ENCODE measurements at regions not wholly inside any gene's neighbourhood (a gene's known extent, or its start where the extent isn't known, plus 50 kb on each side); places are given as distances from the start of the nearest gene placed in this dataset.

DNA sequence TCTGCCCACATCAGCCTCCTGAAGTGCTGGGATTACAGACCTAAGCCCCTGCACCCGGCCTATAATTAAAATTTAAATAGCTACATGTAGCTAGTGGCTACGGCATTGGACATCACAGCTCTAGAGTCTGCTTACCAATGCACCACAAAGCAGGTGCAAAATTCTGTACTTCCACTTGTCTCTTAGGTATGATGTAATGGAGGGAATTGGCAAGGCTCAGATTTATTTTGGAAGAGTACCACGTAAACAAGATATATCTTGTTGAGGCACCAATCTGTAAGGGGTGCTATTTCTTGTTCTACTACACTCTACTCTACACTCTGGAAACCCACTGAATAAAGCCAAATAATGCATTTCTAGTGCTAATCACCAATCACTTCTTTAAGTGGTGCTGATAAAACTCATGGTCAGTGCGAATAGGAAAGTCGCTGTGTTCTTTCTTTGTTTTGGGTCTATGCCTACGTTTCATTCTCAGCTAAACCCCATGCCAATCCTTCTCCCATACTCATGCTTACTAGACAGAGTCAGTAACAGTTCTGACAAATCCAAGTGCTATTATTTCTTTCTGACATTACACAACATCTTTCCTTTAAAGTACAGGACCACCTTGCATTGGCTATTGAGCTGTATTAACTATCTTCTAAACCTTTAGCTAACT, 92.3 kb downstream of the GC start:
- no peaks in the 10 kb centered on the region for H4K20me1 ChIP-seq (ENCODE audit: insufficient read depth, low read length)
- H3K4me3 ChIP-seq (ENCODE audit: insufficient read depth, low read length) = no peak overlapping the region
- no peak for TF ChIP-seq CTCF (IDR thresholded peaks at IDR 0.05; ENCODE audit: extremely low read depth, low read depth, low read length)
- DNase-seq (ENCODE audit: insufficient read length, low spot score, missing footprints) = no peak
- H3K79me2 ChIP-seq (ENCODE audit: insufficient read depth, low read length) = no peaks in the 10 kb centered on the region
- no peaks in the 10 kb centered on the region for H3K9me3 ChIP-seq (ENCODE audit: low read depth, low read length)
- no peak overlapping the region for H3K4me2 ChIP-seq (ENCODE audit: insufficient read depth, low read length)
- H2AFZ ChIP-seq (ENCODE audit: low read length) = no peak overlapping the region
- no peaks in the 10 kb centered on the region for H3K36me3 ChIP-seq (ENCODE audit: insufficient read depth, low read length)
- H3K27ac ChIP-seq (ENCODE audit: low read depth, low read length) = no peak overlapping the region
- H3K27me3 ChIP-seq (ENCODE audit: insufficient read depth, low read length) = peaks cover 9% of the 10 kb centered on the region
- no peaks in the 10 kb centered on the region for H3K4me1 ChIP-seq (ENCODE audit: insufficient read depth, low read length)

DNA sequence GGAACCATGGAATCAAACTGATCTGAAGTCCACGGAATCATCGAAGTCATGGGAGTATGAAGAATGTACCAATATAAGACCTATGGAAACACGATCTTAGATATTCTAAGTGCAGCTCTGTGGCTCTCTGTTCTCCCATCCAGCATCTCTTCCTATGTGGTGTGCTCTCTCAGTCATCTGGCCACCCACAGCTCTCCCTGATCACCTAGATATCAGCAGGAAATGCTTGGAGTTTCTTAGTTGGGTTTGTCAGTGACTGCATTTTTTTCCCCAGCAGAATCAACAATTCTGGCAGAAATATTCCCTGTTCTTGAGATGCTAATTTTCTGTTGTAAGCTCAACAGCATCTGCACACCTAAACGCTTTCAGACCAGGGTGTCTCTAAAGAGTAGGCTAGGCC, 94.1 kb downstream of the GC start:
- Histone ChIP-seq H3K4me2 (ENCODE audit: insufficient read depth, low read length) (no peak overlapping the region), H3K79me2 (ENCODE audit: insufficient read depth, low read length) (no peaks in the 10 kb centered on the region), H4K20me1 (ENCODE audit: insufficient read depth, low read length) (no peaks in the 10 kb centered on the region), H3K27me3 (ENCODE audit: insufficient read depth, low read length) (peaks cover 3% of the 10 kb centered on the region), H3K4me1 (ENCODE audit: insufficient read depth, low read length) (no peaks in the 10 kb centered on the region), H3K9me3 (ENCODE audit: low read depth, low read length) (no peaks in the 10 kb centered on the region), H3K36me3 (ENCODE audit: insufficient read depth, low read length) (no peaks in the 10 kb centered on the region), H2AFZ (ENCODE audit: low read length) (no peak overlapping the region), H3K27ac (ENCODE audit: low read depth, low read length) (no peak overlapping the region), H3K4me3 (ENCODE audit: insufficient read depth, low read length) (no peak overlapping the region)
- no peak for DNase-seq (ENCODE audit: insufficient read length, low spot score, missing footprints)
- TF ChIP-seq CTCF (IDR thresholded peaks at IDR 0.05; ENCODE audit: extremely low read depth, low read depth, low read length) = no peak

- Histone ChIP-seq H3K4me3 (ENCODE audit: insufficient read depth, low read length) (no peak overlapping the region), H3K27me3 (ENCODE audit: insufficient read depth, low read length) (peaks cover 3% of the 10 kb centered on the region), H3K4me1 (ENCODE audit: insufficient read depth, low read length) (no peaks in the 10 kb centered on the region), H3K36me3 (ENCODE audit: insufficient read depth, low read length) (no peaks in the 10 kb centered on the region), H3K4me2 (ENCODE audit: insufficient read depth, low read length) (no peak overlapping the region), H3K9me3 (ENCODE audit: low read depth, low read length) (no peaks in the 10 kb centered on the region), H2AFZ (ENCODE audit: low read length) (no peak overlapping the region), H3K79me2 (ENCODE audit: insufficient read depth, low read length) (no peaks in the 10 kb centered on the region), H4K20me1 (ENCODE audit: insufficient read depth, low read length) (no peaks in the 10 kb centered on the region), H3K27ac (ENCODE audit: low read depth, low read length) (no peak overlapping the region)
- TF ChIP-seq CTCF (IDR thresholded peaks at IDR 0.05; ENCODE audit: extremely low read depth, low read depth, low read length) = no peak
- no peak for DNase-seq (ENCODE audit: insufficient read length, low spot score, missing footprints)
These were observed 96.8 kb downstream of the GC start for GRCh38 chr4:71687056-71687455.

- Histone ChIP-seq H3K79me2 (ENCODE audit: insufficient read depth, low read length) (no peaks in the 10 kb centered on the region), H4K20me1 (ENCODE audit: insufficient read depth, low read length) (no peaks in the 10 kb centered on the region), H3K4me1 (ENCODE audit: insufficient read depth, low read length) (peaks cover 2% of the 10 kb centered on the region), H2AFZ (ENCODE audit: low read length) (no peak overlapping the region), H3K4me2 (ENCODE audit: insufficient read depth, low read length) (no peak overlapping the region), H3K27me3 (ENCODE audit: insufficient read depth, low read length) (peaks cover 3% of the 10 kb centered on the region), H3K27ac (ENCODE audit: low read depth, low read length) (no peak overlapping the region), H3K36me3 (ENCODE audit: insufficient read depth, low read length) (no peaks in the 10 kb centered on the region), H3K4me3 (ENCODE audit: insufficient read depth, low read length) (no peak overlapping the region), H3K9me3 (ENCODE audit: low read depth, low read length) (no peaks in the 10 kb centered on the region)
- DNase-seq (ENCODE audit: insufficient read length, low spot score, missing footprints) = no peak
- no peak for TF ChIP-seq CTCF (IDR thresholded peaks at IDR 0.05; ENCODE audit: extremely low read depth, low read depth, low read length)
These were observed 97.9 kb downstream of the GC start for GRCh38 chr4:71685975-71686374.

Measured in osteoblast (primary cell).